Thoracic aorta (tissue), 2 donors: ENCODE measurements at regions not wholly inside any gene's neighbourhood (a gene's known extent, or its start where the extent isn't known, plus 50 kb on each side); places are given as distances from the start of the nearest gene placed in this dataset.

Source experiments
- ATAC-seq: fragments of 150-250 bp; one replicate; pipeline ENCODE4 v1.8.0; 2017; ENCODE audit warnings: low read depth; ENCODE audit not compliant: insufficient number of reproducible peaks, low FRiP score
- DNase-seq: peaks from one replicate; pipeline ENCODE4 v3.0.0-alpha.2; 2020; ENCODE audit warnings: low spot score
- H3K27ac ChIP-seq, 2 donors: fragments of 200-600 bp; sonication (generic); 1 replicate in 1 of 2; 2 replicates in 1 of 2; pipeline ENCODE4 v1.5.1; 2016; ENCODE audit warnings: mild to moderate bottlenecking in 2 of 2, moderate library complexity in 2 of 2
- H3K27me3 ChIP-seq: fragments of 200-600 bp; sonication (generic); replicated peaks from 2 replicates; pipeline ENCODE4 v1.6.0; 2016; ENCODE audit warnings: mild to moderate bottlenecking; ENCODE audit not compliant: insufficient read depth
- H3K36me3 ChIP-seq: fragments of 200-600 bp; sonication (generic); one replicate; pipeline ENCODE4 v1.5.1; 2016
- H3K4me1 ChIP-seq, 2 donors: fragments of 200-600 bp; sonication (generic); 1 replicate in 1 of 2; 2 replicates in 1 of 2; pipeline versions ENCODE4 v1.5.1 to v1.6.0; 2016; ENCODE audit warnings: low read depth in 2 of 2, mild to moderate bottlenecking in 1 of 2; ENCODE audit not compliant: control insufficient read depth in 1 of 2
- H3K4me3 ChIP-seq: fragments of 200-600 bp; sonication (generic); 2 replicates; pipeline ENCODE4 v1.5.1; 2016; ENCODE audit warnings: mild to moderate bottlenecking
- H3K9me3 ChIP-seq: fragments of 200-600 bp; sonication (generic); 2 replicates; pipeline ENCODE4 v1.5.1; 2016
- CTCF ChIP-seq: fragments of 200-600 bp; sonication (generic); IDR thresholded peaks from one replicate; pipeline ENCODE4 v1.5.1; 2019; ENCODE audit warnings: antibody characterized with exemption

- H3K4me3 ChIP-seq, result no peak overlapping the region
- no peak for TF ChIP-seq CTCF
- no peak for ATAC-seq
- no peaks in the 10 kb centered on the region for H3K27me3 ChIP-seq
- H3K4me1 ChIP-seq, result no peaks in the 10 kb centered on the region
- DNase-seq, result no peak
- no peaks in the 10 kb centered on the region for H3K36me3 ChIP-seq
- no peaks in the 10 kb centered on the region for H3K9me3 ChIP-seq
- no peak overlapping the region for H3K27ac ChIP-seq
Measured at GRCh38 chr4:182136201-182136600, 107.0 kb upstream of the TENM3 start.

- H3K9me3 ChIP-seq, result no peaks in the 10 kb centered on the region
- H3K4me1 ChIP-seq, result peaks cover 0 to under 1% of the 10 kb centered on the region in 2 donors
- ATAC-seq (no peak), DNase-seq (no peak)
- no peak for TF ChIP-seq CTCF
- H3K36me3 ChIP-seq, result no peaks in the 10 kb centered on the region
- H3K27ac ChIP-seq, result no peak overlapping the region
- H3K27me3 ChIP-seq, result no peaks in the 10 kb centered on the region
- no peak overlapping the region for H3K4me3 ChIP-seq
Measured at GRCh38 chr4:182137343-182137742, 105.9 kb upstream of the TENM3 start.

GRCh38 chr4:182139491-182139890 is 103.7 kb upstream of the TENM3 start:
- H3K4me3 ChIP-seq, result no peak overlapping the region
- ATAC-seq, result no peak
- no peak overlapping the region for H3K27ac ChIP-seq

GRCh38 chr4:182140547-182140946 is 102.7 kb upstream of the TENM3 start:
- Histone ChIP-seq H3K4me1 (peaks cover 8 to 21% of the 10 kb centered on the region in 2 donors), H3K9me3 (no peaks in the 10 kb centered on the region), H3K27ac (no peak overlapping the region), H3K27me3 (no peaks in the 10 kb centered on the region), H3K36me3 (no peaks in the 10 kb centered on the region), H3K4me3 (no peak overlapping the region)
- no peak for DNase-seq
- TF ChIP-seq CTCF, result no peak
- no peak for ATAC-seq

More at GRCh38 chr4:182139491-182139890, 103.7 kb upstream of the TENM3 start:
- H3K27me3 ChIP-seq, result no peaks in the 10 kb centered on the region
- no peaks in the 10 kb centered on the region for H3K9me3 ChIP-seq
- DNase-seq, result no peak
- H3K36me3 ChIP-seq, result no peaks in the 10 kb centered on the region
- H3K4me1 ChIP-seq, result peaks cover 8 to 15% of the 10 kb centered on the region in 2 donors
- TF ChIP-seq CTCF, result no peak

GRCh38 chr4:182141061-182141460 is 102.1 kb upstream of the TENM3 start:
- ATAC-seq (no peak), DNase-seq (no peak)
- TF ChIP-seq CTCF, result no peak
- Histone ChIP-seq H3K9me3 (no peaks in the 10 kb centered on the region), H3K27me3 (no peaks in the 10 kb centered on the region), H3K4me3 (no peak overlapping the region), H3K4me1 (peaks cover 8 to 21% of the 10 kb centered on the region in 2 donors), H3K27ac (no peak overlapping the region), H3K36me3 (no peaks in the 10 kb centered on the region)
